Ammon's horn (tissue), 1 donor: ENCODE measurements at regions not wholly inside any gene's neighbourhood (a gene's known extent, or its start where the extent isn't known, plus 50 kb on each side); places are given as distances from the start of the nearest gene placed in this dataset.

Experiments used
- DNase-seq: peaks from one replicate; pipeline ENCODE4 v3.0.0-alpha.2; 2016; ENCODE audit warnings: low spot score

DNA sequence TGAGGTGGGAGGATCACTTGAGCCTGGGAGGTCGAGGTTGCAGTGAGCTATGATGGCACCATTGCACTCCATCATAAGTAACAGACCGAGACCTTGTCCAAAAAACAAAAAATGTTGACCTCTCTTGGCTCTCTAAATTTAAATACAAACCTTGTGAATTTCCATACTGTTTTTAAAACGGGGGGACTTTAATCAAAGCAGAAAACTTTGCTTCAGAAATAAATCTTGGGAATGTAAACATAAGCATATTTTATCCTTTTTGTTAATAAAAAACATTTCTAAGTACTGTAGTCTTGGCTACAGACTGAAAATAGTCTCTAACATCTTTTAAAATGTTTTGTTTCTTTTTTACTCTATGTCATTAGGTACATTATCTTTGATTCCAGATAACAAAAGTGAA is 130.7 kb upstream of the RASSF8 start:
- no peak for DNase-seq

DNA sequence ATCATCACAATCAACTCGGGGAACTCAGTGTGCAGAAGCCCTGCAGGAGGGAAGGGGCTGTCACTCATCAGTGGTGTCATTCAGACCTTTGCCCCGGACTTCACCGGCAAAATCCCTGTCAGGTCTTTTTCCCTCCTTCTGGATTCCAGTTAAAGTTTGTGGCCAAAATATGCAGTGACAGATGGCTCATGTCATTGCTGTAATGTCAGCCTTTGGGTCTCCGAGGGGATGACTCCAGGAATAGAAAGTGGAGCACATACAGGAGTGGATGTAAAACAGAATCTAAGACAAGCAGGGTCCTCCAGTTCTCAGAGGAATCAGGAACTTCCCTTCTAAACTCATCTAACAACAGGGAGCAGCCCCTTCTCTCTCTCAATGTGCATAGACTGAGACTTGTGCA is 130.3 kb upstream of the RASSF8 start:
- DNase-seq: no peak

DNA sequence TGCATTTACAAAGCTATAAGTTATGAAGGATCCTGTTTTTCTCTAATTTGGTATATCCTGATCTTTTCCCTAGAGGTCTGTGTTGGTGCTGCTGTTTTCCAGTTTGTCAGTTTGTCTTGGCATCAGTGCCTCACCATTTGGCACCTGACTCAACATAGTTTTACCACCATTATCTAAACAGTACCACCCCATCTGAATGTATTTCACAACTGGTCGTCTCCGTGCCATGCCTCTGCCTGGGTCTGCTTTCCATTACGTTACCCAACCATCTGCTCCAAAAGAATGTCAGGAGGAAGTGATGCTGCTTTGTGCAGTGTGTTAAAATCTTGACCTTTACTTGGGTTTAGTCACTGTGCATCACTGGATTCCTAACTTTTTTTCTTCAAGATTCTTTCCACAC is 129.3 kb upstream of the RASSF8 start:
- no peak for DNase-seq

DNA sequence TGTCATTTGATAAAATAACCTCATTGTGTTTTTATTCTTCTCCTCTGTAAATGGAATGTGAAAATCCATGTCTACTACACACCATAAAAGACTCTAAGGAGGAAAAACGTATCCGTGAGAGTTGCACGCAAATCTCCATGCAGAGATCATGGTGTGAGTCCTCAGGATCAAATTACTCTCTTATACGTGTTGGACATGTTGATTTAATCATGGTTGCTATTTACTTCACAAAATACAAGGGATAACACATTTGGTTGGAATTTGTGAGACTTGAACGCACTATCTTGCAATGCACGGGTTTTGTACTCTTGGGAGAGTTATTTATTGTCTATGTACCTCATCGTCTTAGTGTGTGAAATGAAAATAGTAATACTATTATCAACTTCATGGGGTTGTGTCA is 128.0 kb upstream of the RASSF8 start:
- DNase-seq: no peak

DNA sequence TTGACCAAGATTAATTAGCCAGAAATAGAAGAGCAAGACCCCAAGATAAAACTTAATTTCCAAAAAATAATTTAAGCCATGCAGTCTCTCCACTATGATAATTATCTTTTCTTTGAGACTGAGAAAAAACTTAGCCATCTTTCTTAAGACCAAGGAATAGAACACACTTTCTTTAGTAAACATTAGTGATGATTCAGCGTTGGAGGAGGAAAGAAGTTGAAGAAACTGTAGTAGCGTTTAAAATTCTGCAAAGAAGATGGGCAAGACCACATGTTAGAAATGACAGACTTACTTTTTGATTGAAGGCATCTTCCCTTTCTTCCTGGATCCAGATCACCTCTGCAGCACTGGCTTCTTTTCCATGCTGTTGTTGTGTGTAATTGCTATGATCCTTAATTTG is 124.8 kb upstream of the RASSF8 start:
- no peak for DNase-seq

DNA sequence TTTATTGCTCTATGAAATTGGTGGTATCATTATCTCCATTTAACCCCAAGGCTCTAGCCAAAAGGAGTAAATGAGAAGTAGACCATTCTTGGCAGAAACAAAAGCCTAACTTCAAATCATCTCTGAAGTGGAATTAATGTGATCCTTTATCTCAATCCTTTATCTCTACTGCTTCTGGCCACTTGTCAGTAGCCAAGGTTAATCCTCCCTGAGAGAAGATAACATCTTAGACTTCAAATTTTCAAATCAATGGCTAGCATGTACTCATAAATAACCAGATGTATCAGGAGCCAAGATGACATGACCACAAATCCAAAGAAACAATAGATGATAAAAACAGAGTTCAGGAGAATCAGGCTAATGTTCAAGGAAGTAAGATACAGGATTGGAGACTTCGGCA is 123.1 kb upstream of the RASSF8 start:
- DNase-seq: no peak

DNA sequence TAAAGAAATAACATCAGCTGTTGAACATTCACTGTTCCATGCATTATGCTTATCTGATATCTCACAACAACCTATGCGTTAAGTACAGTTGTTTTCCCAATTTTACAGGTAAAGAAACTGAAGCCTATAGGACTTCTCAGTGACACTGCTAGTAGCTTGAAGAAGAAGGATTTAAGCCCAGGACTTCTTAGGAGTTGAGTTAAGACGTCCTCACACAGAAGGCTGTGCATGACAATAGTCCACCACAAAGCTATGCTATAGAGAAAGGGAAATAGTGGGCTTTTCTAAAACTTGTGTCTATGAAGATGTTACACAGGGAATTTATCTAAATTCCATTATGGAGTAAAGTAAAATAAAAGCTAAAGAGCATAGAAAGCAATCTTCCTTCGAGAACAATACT is 120.5 kb upstream of the RASSF8 start:
- no peak for DNase-seq

DNA sequence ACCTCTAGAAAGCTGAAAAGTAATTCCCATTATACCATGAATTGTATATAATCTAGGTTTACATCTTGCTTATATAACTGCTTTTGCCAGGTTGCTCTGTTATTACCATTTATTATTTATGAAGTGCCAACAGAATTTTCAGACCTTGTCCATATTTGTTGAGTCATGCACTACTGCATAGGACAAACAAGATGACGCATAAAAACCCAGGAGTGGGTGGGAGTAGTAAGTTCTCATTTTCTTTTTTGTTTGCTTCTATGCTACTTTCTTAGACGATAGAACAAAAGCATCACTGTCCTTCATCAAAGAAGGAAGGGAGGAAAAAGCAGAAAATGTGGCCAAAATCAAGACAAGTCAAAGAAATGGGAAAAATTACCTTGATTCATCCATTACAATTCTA is 119.0 kb upstream of the RASSF8 start:
- no peak for DNase-seq

DNA sequence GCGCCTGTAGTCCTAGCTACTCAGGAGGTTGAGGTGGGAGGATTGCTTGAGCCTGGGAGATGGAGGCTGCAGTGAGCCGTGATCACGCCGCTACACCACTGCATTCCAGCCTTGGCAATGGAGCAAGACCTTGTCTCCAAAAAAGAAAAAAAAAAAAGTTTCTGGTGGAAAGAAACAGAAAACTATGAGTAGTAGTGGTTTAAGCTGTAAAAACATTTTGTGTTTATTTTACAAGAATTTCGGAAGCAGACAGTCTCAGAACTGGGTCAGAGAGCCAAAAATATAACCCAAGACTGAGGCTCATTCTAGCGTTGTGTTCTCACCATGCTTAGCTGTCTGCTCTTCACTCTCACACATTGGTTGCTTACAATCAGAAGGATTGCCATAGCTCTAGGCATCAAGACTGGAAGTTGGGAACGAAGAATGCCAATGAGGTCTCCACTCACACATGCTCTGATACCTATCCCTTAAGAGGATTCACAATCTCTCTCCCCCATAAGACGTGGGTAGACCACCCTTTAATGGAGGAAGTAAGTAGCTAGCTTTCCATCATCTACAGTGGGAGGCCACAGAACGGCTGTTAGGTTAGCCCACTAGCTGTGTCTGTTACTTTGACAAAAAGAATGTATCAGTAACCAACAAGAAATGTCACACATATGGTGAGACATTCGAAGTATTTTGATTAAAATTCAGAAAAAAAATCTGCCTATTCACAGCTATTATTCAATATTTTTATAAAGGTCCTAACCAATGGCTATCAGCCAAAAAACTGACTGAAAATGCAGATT is 117.6 kb upstream of the RASSF8 start:
- DNase-seq: no peak

DNA sequence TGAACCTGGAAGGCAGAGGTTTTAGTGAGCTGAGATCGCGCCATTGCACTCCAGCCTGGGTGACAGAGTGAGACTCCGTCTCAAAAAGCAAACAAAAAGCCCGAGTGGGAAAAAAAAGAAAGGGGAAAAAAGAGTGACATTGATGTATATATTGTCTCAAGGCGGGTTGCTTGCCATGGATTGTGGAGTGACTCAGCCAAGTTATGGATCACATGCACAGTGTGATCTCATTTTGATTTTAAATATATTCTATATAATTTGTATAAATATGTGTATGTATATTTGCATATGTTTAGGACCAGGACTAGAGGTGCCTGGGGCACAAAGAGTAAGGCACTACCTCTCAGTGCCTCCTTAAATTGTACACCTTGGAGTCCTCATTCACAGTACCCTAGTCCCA is 116.2 kb upstream of the RASSF8 start:
- DNase-seq: no peak

DNA sequence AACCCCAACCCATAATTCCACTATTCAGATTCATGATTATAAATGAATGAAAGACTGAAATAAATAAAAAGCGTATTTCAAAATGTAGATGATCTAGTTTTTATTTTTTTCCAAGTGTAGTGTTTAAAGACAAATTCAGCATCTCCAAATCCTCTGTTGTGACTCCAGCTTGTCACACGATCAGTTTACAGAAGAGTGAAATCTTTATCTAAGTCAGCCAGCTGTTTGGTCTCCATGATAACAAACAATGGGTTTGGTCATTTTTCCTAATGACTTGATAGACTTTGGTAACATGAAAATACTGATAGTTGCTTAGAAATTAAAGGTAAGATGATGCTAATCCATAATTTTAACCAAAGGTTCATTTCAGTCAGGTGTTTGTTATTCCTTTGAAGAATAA is 114.5 kb upstream of the RASSF8 start:
- DNase-seq: no peak

DNA sequence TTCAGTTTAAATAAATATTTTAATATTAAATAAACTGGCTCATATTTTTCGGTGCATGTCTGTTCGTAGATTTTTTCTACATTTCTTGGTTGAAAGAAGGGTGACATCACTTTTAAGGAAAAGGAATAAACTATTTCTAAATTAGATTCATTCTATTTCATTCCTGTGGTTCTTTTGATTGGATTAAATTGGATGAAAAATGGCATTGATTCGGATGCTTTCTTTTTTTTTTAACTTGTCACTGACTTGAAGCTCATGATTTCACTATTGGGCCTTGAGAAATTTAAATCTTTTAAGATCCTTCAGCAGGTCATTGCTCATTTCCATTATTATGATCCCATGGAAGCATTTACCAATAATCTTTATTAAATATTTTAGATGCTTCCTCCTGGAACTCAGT is 113.1 kb upstream of the RASSF8 start:
- DNase-seq: no peak

DNA sequence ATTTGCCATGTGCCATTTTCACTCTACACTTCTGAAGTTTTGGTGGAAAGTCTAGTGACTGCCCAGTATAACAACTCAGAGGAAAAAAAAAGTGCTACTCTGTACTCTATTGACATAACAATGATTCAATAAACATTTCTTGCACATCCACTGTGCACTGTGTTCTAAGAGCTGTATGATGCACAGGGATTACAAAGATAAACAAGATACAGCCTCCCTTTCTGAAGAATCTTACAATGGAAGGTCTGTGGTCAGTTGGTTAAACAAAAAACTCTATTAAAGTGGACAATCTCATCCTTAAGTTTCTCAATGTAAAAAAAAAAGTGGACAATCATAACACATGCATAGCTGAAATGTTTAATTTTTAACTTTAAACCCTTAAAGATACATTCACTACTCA is 105.7 kb upstream of the RASSF8 start:
- no peak for DNase-seq

DNA sequence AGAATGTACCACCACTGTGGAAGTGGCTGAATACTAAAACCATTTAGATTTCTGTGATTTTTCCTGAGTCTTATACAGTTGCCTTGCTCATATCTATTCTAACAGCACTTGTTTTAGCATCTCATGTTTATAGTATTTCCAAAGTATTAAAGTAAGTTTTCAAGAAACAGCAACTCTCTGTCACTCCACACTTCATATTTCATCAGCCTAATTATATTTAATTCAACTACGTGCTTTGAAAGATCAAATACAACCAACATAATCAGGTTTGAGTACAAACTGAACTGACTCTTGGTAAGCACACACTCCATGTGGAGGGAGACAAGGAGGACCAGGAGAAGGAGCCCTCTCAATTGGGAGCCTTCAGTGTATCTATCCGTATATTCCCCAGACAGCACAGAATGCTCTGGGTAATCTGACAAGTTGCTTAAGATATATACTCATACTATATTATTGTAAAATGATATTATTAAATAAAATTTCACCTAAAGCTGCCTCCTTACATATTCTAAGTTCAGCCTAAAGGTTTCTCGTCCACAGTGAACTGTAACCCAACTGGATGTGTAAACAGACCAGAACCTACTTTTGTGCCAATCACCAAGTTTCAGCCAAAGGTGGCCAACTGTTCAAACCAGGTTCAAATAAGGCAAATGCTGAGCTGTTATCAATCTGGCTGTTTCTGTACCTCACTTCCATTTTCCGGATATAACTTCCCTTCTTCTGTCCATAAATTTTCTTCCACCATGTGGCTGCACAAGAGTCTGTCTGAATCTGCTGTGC is 105.0 kb upstream of the RASSF8 start:
- DNase-seq: no peak

DNA sequence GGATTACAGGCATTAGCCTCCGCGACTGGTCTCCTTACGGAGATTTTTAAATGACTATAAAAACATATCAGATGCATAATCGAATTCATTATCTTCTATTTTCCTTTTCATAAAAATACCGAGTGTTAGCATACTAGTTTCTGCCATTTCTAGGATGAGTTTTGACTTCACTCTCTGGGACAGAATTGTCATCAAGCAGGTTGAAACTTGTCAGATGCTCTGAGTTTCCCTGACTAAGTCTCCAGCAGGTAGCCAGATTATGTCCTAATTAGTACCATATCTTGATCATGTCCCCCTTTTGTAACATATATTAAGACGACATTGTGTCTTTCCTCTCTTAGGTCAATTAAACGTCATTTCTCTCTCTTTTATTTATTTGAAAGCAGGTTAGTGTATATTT is 103.5 kb upstream of the RASSF8 start:
- DNase-seq: no peak

DNA sequence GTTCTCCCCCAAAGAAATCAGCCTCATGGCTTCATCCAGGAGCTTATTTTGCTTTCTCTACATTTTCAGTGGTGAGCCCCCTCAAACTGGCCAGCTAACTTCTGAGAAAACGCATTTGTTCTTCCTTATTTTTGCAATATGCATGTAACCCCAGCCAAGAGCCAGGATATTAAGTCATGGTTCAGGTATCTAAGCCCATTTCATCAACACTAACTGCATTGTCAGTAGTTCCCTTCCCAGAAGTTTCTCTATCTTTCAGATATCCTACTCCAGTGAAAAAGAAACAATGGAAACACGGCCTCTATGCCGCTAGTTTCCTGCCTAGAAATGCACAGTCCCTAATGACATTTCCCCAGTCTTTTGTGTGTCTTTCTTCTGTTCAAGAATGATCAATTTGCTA is 102.8 kb upstream of the RASSF8 start:
- DNase-seq: no peak

DNA sequence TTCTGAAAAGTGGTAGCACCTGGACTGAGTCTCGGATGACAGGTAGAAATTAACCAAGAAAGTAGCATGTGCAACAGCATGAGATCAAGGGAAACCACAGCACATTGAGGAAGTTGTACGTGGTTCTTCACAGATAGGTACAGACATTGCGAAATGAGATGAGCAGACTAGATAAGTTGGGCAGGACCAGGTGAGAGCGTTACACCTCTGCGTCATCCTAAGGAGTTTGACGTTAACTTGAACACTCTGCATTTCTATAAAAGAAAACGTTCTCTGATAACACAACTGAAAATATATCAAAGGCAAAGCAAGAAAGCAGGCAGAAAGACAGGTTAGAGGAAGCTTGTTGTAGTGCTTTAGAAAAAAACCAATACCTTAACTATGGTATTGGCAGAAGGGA is 98.5 kb upstream of the RASSF8 start:
- no peak for DNase-seq

DNA sequence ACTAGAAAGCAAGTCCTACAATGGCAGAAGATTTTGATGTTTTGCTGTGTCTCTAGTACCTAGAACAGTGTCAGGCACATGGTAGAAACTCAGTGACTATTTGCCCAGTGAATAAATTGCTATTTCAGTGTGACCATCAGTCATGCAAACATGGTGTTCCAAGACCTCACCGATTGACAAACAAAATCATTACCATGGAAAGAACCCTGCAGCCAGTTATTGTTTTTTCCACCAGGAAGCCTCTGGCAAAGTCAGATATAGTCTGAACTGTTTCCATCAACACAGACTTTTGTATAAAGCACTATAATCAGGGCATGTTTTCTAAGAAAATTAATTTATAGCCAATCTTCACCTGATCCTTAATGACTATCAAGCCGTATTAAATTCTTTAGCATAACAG is 97.3 kb upstream of the RASSF8 start:
- DNase-seq: no peak

DNA sequence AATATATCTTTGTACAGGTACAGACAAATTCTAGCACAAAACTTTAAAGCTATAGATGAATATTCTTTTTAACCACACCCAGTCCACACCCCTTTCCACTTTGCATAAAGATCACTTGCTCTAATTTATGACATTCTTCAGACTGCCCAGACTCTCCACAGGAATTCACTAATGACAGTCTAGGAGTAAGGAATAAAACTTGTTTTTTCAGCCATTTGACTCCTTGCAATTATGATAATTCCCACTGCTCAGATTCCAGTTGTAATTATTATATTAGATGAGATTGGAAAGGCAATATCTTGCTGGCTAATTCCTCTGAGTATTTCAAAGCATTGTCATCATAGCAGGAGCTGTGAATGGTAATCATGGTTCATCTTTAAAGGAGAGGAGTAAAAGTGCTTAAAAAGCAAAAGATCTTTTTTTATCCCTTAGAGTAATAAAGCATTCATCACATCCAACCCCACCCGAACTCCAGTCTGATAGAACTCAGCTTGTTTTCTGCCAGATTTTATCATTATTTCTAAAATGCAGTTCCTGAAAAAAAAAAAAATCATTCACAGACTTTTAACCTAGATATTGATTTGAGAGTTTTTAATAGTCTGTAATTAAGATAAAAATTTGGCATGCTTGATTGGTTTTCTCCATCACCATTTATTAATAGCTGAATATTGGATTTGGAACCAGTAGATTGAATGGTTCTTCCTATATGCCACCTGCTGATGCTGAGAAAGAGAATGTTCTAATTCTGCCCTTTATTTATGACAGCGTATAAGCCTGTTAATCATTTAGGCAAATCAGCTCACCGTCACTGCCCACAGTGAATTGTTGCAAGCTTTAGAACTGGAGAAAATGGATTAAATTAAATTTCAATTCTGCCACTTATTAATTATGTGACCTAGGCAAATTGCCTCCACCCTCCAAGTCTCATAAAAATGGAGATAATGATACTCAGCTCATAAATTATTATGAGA is 93.9 kb upstream of the RASSF8 start:
- DNase-seq: no peak

DNA sequence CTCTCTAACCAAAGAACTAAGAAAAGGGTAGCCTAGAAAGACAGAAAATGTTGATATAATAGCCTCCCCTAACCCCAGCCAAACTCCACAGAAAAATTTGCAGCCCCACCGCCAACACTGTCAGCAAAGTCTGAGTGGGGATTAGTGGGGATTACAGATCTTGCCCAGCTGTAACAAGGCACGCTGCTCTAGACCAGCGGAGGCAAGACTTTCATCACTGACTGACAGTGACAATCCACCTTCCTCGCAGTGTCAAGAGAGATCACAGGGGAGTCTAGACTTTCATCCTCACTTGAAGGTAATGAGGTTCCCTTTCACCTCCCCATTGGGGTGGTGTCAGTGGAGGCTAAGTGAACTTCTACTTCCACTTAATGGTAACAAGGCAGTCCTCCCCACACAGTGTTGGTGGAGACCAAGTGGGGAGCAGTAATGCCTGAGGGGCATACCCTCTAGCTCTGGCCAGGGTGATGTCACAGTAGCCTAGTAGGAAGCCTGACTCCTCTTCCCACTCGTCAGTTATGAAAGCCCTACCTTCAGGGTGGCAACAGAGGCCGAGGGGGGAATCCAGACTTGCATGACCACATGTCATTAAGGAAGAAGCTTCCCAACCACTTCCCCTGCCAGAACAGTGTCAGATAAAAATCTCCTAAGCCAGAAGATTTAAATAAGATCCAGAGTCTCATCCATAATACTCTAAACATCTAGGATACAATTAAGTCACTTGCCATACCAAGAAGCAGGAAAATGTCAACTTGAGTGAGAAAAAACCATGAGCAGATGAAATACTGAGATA is 91.7 kb upstream of the RASSF8 start:
- DNase-seq: no peak

DNA sequence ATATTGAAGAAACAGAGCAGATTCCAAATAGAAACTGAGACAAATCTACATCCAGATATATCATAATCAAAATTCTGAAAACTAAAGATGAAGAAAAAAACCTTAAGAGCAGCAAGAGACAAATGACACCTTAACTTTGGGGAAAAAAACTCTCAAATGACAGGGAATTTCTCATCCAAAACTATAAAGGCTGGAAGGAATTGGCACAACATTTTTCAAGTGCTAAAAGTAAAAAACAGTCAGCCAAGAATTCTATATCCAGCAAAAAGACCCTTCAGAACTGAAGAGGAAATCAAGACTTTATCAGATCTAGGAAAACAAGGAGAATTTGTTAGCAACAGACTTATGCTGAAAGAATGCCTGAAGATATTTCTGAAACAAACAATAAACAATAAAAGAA is 90.3 kb upstream of the RASSF8 start:
- no peak for DNase-seq

DNA sequence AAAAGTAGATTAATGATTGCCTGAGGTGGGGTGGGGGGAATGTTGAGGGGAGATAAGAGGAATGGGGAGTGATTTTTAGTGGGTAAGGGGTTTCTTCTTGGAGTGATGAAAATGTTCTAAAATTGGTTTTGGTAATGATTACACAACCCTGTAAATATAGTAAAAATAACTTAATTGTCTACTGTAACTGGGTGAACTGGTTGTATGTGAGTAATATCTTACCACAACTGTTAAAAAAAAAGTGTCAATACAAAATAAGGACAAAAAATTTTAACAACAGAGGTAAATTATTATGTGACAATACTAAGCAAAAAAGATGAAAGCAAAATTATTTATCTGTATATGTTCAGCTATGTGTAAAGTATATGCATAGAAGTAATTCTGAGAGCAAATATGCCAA is 86.3 kb upstream of the RASSF8 start:
- no peak for DNase-seq
